B cell (primary cell): ENCODE measurements at regions not wholly inside any gene's neighbourhood (a gene's known extent, or its start where the extent isn't known, plus 50 kb on each side); places are given as distances from the start of the nearest gene placed in this dataset.

Source experiments
- ATAC-seq: fragments of 200-7000 bp; cut with Tn5 transposase; one replicate; pipeline ENCODE4 v1.10.0; 2021; ENCODE audit warnings: low read depth, mild to moderate bottlenecking, moderate number of reproducible peaks, moderate library complexity
- CTCF ChIA-PET: fragments of 350-600 bp; sonication (Branson Sonifier 250); formaldehyde crosslinking; loops from one replicate; lab custom pipeline; 2021; ENCODE audit warnings: antibody characterized with exemption, inconsistent platforms; lab: Charles Lee
- POLR2A ChIA-PET: fragments of 350-600 bp; sonication (Branson Sonifier 250); formaldehyde crosslinking; loops from one replicate; lab custom pipeline; 2021; ENCODE audit warnings: antibody characterized with exemption; lab: Charles Lee
- DNase-seq: peaks from one replicate; pipeline ENCODE4 v3.0.0; 2013
- H2AFZ ChIP-seq: 2 replicates; pipeline ENCODE4 v1.6.1; 2012; ENCODE audit warnings: mild to moderate bottlenecking, low read depth, low read length; ENCODE audit not compliant: insufficient read depth, poor library complexity, severe bottlenecking
- H3K27ac ChIP-seq, 2 donors: 1 replicate in 1 of 2; 2 replicates in 1 of 2; pipeline ENCODE4 v1.5.1; 2012 to 2013; ENCODE audit warnings: low read length in 2 of 2, mild to moderate bottlenecking in 2 of 2, moderate library complexity in 1 of 2
- H3K27me3 ChIP-seq, 4 experiments: fragments of 200-600 bp in 1 of 4; sonication (generic) in 1 of 4; replicated peaks in 1 of 4; 1 replicate in 2 of 4; 2 replicates in 2 of 4; pipeline versions ENCODE4 v1.6.1 to v1.7.0; 2013 to 2016; ENCODE audit warnings: low read length in 3 of 4, mild to moderate bottlenecking in 2 of 4, mixed read lengths in 1 of 4, moderate library complexity in 1 of 4; ENCODE audit not compliant: insufficient read depth in 4 of 4, control insufficient read depth in 3 of 4; ENCODE audit errors: control extremely low read depth in 1 of 4
- H3K36me3 ChIP-seq, 2 experiments: replicated peaks in 1 of 2; 1 replicate in 1 of 2; 2 replicates in 1 of 2; pipeline versions ENCODE4 v1.6.1 to v1.7.1; 2013; ENCODE audit warnings: low read length in 1 of 2; ENCODE audit not compliant: insufficient read depth in 2 of 2, control insufficient read depth in 1 of 2; ENCODE audit errors: control extremely low read depth in 1 of 2, extremely low read depth in 1 of 2
- H3K4me1 ChIP-seq, 2 donors: fragments of 200-600 bp in 1 of 2; sonication (generic) in 1 of 2; 1 replicate in 1 of 2; 2 replicates in 1 of 2; pipeline versions ENCODE4 v1.5.1 to v1.6.1; 2013 to 2017; ENCODE audit warnings: low read length in 2 of 2; ENCODE audit not compliant: control insufficient read depth in 2 of 2, insufficient read depth in 2 of 2
- H3K4me2 ChIP-seq: replicated peaks from 2 replicates; pipeline ENCODE3; 2012; ENCODE audit warnings: mild to moderate bottlenecking, low read depth, low read length; ENCODE audit not compliant: poor library complexity, severe bottlenecking
- H3K4me3 ChIP-seq, 5 experiments: fragments of 200-600 bp in 1 of 5; sonication (generic) in 1 of 5; 1 replicate in 3 of 5; 2 replicates in 2 of 5; pipeline versions ENCODE4 v1.5.1 to v1.7.0; 2011 to 2016; ENCODE audit warnings: low read length in 4 of 5, mild to moderate bottlenecking in 4 of 5, low read depth in 2 of 5, control low read depth in 1 of 5, moderate library complexity in 1 of 5; ENCODE audit not compliant: insufficient read depth in 1 of 5; ENCODE audit errors: control extremely low read depth in 1 of 5, extremely low read depth in 1 of 5
- H3K79me2 ChIP-seq: fragments of 200-600 bp; sonication (generic); one replicate; pipeline ENCODE4 v1.6.0; 2016; ENCODE audit warnings: low read length; ENCODE audit not compliant: control insufficient read depth, insufficient read depth
- H3K9ac ChIP-seq: fragments of 200-600 bp; sonication (generic); 2 replicates; pipeline ENCODE4 v1.6.1; 2017; ENCODE audit warnings: mild to moderate bottlenecking, low read length, moderate library complexity
- H3K9me3 ChIP-seq, 3 donors: one replicate each; pipeline versions ENCODE4 v1.6.1 to v1.7.1; 2013; ENCODE audit warnings: low read length in 2 of 3; ENCODE audit not compliant: control insufficient read depth in 2 of 3, insufficient read depth in 1 of 3; ENCODE audit errors: control extremely low read depth in 1 of 3
- H4K20me1 ChIP-seq: 2 replicates; pipeline ENCODE4 v1.6.0; 2012; ENCODE audit warnings: mild to moderate bottlenecking, low read length; ENCODE audit not compliant: insufficient read depth, control insufficient read depth, poor library complexity, severe bottlenecking
- H3K27ac Mint-ChIP-seq: one replicate; pipeline ENCODE4 v1.8.0; 2021; ENCODE audit warnings: mixed read lengths
- H3K27me3 Mint-ChIP-seq: one replicate; pipeline ENCODE4 v1.8.0; 2021; ENCODE audit warnings: mixed read lengths
- H3K4me1 Mint-ChIP-seq: one replicate; pipeline ENCODE4 v1.8.0; 2021; ENCODE audit warnings: mixed read lengths
- H3K4me3 Mint-ChIP-seq: one replicate; pipeline ENCODE4 v1.8.0; 2021; ENCODE audit warnings: mixed read lengths
- H3K9me3 Mint-ChIP-seq: one replicate; pipeline ENCODE4 v1.8.0; 2022; ENCODE audit warnings: mixed read lengths; ENCODE audit not compliant: insufficient read depth
- EZH2 ChIP-seq: IDR thresholded peaks from 2 replicates; pipeline ENCODE4 v1.6.1; 2012; ENCODE audit warnings: borderline replicate concordance, low read depth, mild to moderate bottlenecking, moderate library complexity, low read length; ENCODE audit not compliant: insufficient read depth, poor library complexity, severe bottlenecking
- WGBS: methylation state at CpG from one replicate; pipeline ENCODE4 v1.1.5; 2013; ENCODE audit warnings: missing lambda C conversion rate; ENCODE audit not compliant: insufficient coverage; 5-methylcytosine and 5-hydroxymethylcytosine counted together
- intact Hi-C: fragments of 100-400 bp; cut with micrococcal nuclease; formaldehyde crosslinking; loops from one replicate; pipeline ENCODE4 v1.10.0; 2022
- TF ChIP-seq, protein P1 (sequence below): fragments of 200-600 bp; IDR thresholded peaks from one replicate; pipeline ENCODE4 v1.8.0; 2022; ENCODE audit warnings: antibody characterized with exemption, mild to moderate bottlenecking

DNA sequence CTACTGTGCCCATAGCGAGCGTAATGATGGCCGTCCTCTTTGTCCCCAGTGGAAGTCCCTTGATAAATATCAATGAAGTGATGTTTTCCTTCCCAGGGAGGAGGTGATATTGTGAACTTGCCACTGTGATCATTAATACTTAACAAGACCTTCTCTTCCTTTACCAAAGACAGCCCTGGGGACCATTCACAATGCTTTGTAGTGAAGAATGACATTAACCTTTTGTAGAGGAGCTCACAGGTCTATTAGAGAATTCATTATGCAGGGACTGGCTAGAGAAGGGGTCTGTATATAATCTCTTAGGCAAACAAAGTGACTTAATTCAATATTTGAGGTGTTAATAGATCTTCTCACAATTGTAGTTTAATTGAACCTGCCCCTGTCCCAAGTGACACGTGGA is 452.9 kb upstream of the DMAC1 start:
- Mint-ChIP-seq H3K27ac (no peak overlapping the region), H3K9me3 (no peaks in the 10 kb centered on the region), H3K4me3 (no peak overlapping the region), H3K27me3 (peaks cover 13% of the 10 kb centered on the region), H3K4me1 (no peaks in the 10 kb centered on the region)
- Histone ChIP-seq H3K4me3 (no peak overlapping the region), H3K36me3 (no peaks in the 10 kb centered on the region), H3K9ac (no peak overlapping the region), H3K4me1 (no peaks in the 10 kb centered on the region), H3K27ac (no peak overlapping the region), H3K9me3 (no peaks in the 10 kb centered on the region), H3K27me3 (no peaks in the 10 kb centered on the region), H2AFZ (no peak overlapping the region), H4K20me1 (no peaks in the 10 kb centered on the region), H3K79me2 (no peaks in the 10 kb centered on the region), H3K4me2 (no peak overlapping the region)
- ATAC-seq (no peak), DNase-seq (no peak)
- TF ChIP-seq EZH2 = no peak
- TF ChIP-seq, protein P1, sequence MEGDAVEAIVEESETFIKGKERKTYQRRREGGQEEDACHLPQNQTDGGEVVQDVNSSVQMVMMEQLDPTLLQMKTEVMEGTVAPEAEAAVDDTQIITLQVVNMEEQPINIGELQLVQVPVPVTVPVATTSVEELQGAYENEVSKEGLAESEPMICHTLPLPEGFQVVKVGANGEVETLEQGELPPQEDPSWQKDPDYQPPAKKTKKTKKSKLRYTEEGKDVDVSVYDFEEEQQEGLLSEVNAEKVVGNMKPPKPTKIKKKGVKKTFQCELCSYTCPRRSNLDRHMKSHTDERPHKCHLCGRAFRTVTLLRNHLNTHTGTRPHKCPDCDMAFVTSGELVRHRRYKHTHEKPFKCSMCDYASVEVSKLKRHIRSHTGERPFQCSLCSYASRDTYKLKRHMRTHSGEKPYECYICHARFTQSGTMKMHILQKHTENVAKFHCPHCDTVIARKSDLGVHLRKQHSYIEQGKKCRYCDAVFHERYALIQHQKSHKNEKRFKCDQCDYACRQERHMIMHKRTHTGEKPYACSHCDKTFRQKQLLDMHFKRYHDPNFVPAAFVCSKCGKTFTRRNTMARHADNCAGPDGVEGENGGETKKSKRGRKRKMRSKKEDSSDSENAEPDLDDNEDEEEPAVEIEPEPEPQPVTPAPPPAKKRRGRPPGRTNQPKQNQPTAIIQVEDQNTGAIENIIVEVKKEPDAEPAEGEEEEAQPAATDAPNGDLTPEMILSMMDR = no peak
- intact Hi-C loops = no loop called here
- 100% methylated on average over 3 of the region's 4 CpGs for WGBS
- POLR2A ChIA-PET = no interaction called here
- CTCF ChIA-PET = no interaction called here

DNA sequence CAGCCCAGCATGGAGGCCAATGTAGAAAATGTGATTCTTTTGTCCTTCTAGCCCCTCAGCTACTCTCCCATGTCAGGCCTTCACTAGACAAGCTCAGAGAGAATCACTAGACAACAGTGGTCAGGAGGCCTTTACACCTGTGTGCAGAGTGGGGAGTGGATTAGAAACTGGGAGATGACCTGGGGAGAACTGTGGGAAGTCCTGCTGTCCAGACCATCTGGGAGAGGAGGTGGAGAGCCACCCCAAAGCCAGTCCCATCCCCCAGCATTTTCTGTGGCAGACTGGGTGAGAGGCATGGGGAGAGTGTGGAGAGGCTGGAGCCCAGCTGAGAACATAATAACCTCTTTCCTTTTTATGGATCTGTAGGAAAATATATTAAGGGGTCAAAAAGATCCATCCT is 452.0 kb upstream of the DMAC1 start:
- DNase-seq (no peak), ATAC-seq (no peak)
- Mint-ChIP-seq H3K27ac (no peak overlapping the region), H3K9me3 (no peaks in the 10 kb centered on the region), H3K4me3 (no peak overlapping the region), H3K27me3 (peaks cover 13% of the 10 kb centered on the region), H3K4me1 (no peaks in the 10 kb centered on the region)
- no peak overlapping the region for H3K4me2 ChIP-seq
- H3K27ac ChIP-seq = no peak overlapping the region
- no peaks in the 10 kb centered on the region for H3K36me3 ChIP-seq
- H3K27me3 ChIP-seq = no peaks in the 10 kb centered on the region
- no peak overlapping the region for H2AFZ ChIP-seq
- H3K4me3 ChIP-seq = no peak overlapping the region
- no peaks in the 10 kb centered on the region for H4K20me1 ChIP-seq
- TF ChIP-seq EZH2 = no peak
- TF ChIP-seq, protein P1 = no peak
- ChIA-PET CTCF (no interaction called here), POLR2A (no interaction called here)
- H3K9me3 ChIP-seq = no peaks in the 10 kb centered on the region
- no peaks in the 10 kb centered on the region for H3K79me2 ChIP-seq
- H3K4me1 ChIP-seq = no peaks in the 10 kb centered on the region
- intact Hi-C loops = no loop called here
- H3K9ac ChIP-seq = no peak overlapping the region
